COLO668 (cell line): ENCODE measurements at regions not wholly inside any gene's neighbourhood (a gene's known extent, or its start where the extent isn't known, plus 50 kb on each side); places are given as distances from the start of the nearest gene placed in this dataset.
"Not testable (repeated sequence)": the region's sequence is repeated elsewhere in the genome, so short reads cannot be mapped to it uniquely, and the experiment has no call there.

ENCODE experiments used
- DNase-seq: peaks from one replicate; lab custom pipeline; 2025; ENCODE audit not compliant: unreplicated experiment; lab: John Stamatoyannopoulos, UW

GRCh38 chr20:48531505-48531904, 296.3 kb downstream of the PREX1 start:
- DNase-seq: no peak

- DNase-seq: no peak
These were observed 296.8 kb downstream of the PREX1 start for GRCh38 chr20:48530957-48531356.

GRCh38 chr20:48528346-48528745, 299.5 kb downstream of the PREX1 start:
- no peak for DNase-seq

- DNase-seq: no peak
These were observed 300.0 kb downstream of the PREX1 start for GRCh38 chr20:48527771-48528170.

- no peak for DNase-seq
These were observed 300.9 kb downstream of the PREX1 start for GRCh38 chr20:48526936-48527335.

- no peak for DNase-seq
These were observed 302.4 kb downstream of the PREX1 start for GRCh38 chr20:48525400-48525799.

GRCh38 chr20:48524582-48524981, 303.2 kb downstream of the PREX1 start:
- DNase-seq: no peak

- DNase-seq: no peak
These were observed 304.4 kb downstream of the PREX1 start for GRCh38 chr20:48523191-48523995.

- no peak for DNase-seq
These were observed 306.7 kb downstream of the PREX1 start for GRCh38 chr20:48521121-48521520.

- DNase-seq: not testable (repeated sequence)
These were observed 311.6 kb downstream of the PREX1 start for GRCh38 chr20:48516196-48516595.

- DNase-seq: not testable (repeated sequence)
These were observed 313.2 kb downstream of the PREX1 start for GRCh38 chr20:48514577-48514976.

- DNase-seq: not testable (repeated sequence)
These were observed 315.3 kb downstream of the PREX1 start for GRCh38 chr20:48512539-48512938.

- DNase-seq: not testable (repeated sequence)
These were observed 322.7 kb downstream of the PREX1 start for GRCh38 chr20:48505066-48505465.

- DNase-seq: no peak
These were observed 324.5 kb downstream of the PREX1 start for GRCh38 chr20:48503166-48503815.

- no peak for DNase-seq
These were observed 325.0 kb downstream of the PREX1 start for GRCh38 chr20:48502758-48503157.

GRCh38 chr20:48502016-48502415, 325.8 kb downstream of the PREX1 start:
- no peak for DNase-seq

- not testable (repeated sequence) for DNase-seq
These were observed 326.9 kb downstream of the PREX1 start for GRCh38 chr20:48500900-48501299.

GRCh38 chr20:48498939-48499338, 328.9 kb downstream of the PREX1 start:
- DNase-seq: not testable (repeated sequence)

- DNase-seq: not testable (repeated sequence)
These were observed 329.7 kb downstream of the PREX1 start for GRCh38 chr20:48498125-48498524.

GRCh38 chr20:48493966-48494365, 333.8 kb downstream of the PREX1 start:
- DNase-seq: no peak

GRCh38 chr20:48493331-48493730, 334.5 kb downstream of the PREX1 start:
- DNase-seq: not testable (repeated sequence)

- DNase-seq: no peak
These were observed 335.1 kb downstream of the PREX1 start for GRCh38 chr20:48492715-48493070.
